ENCODE measurements at regions not wholly inside any gene's neighbourhood (a gene's known extent, or its start where the extent isn't known, plus 50 kb on each side); places are given as distances from the start of the nearest gene placed in this dataset.
A peak's percentile ranks its signal among the peaks of the same experiment; 100 is the strongest.

GRCh38 chr1:105830571-105831146 is 1225.8 kb upstream of the PRMT6 start:
- Mint-ChIP-seq H3K36me3 (ENCODE audit: insufficient read depth, unreplicated experiment) (no peaks in the 10 kb centered on the region), H3K27ac (ENCODE audit: low read depth, unreplicated experiment) (no peak overlapping the region), H3K4me1 (ENCODE audit: insufficient read depth, unreplicated experiment) (no peaks in the 10 kb centered on the region), H3K27me3 (ENCODE audit: insufficient read depth, unreplicated experiment) (no peaks in the 10 kb centered on the region), H3K9me3 (ENCODE audit: unreplicated experiment) (no peaks in the 10 kb centered on the region), H3K4me3 (ENCODE audit: unreplicated experiment) (no peak overlapping the region)
- ChIA-PET CTCF (interaction anchor here (0.8 kb wide), 1 partner anchor 30 kb away, joined by 3 read pairs; no protein-coding TSS in a partner anchor), POLR2A (interaction anchor here (0.7 kb wide), 1 partner anchor 40 kb away, joined by 4 read pairs; no protein-coding TSS in a partner anchor)
- no TSS peak for BruUV-seq (replicated peaks)
- TF ChIP-seq CTCF (IDR thresholded peaks at IDR 0.05; ENCODE audit: unreplicated experiment) = no peak
- intact Hi-C loops (cut with micrococcal nuclease) = no loop called here
- DNase-seq (ENCODE audit: unreplicated experiment) = no peak

- H3K36me3 Mint-ChIP-seq (ENCODE audit: insufficient read depth, unreplicated experiment) = no peaks in the 10 kb centered on the region
- ChIA-PET CTCF (no interaction called here), POLR2A (no interaction called here)
- no peak overlapping the region for H3K27ac Mint-ChIP-seq (ENCODE audit: low read depth, unreplicated experiment)
- no peaks in the 10 kb centered on the region for H3K4me1 Mint-ChIP-seq (ENCODE audit: insufficient read depth, unreplicated experiment)
- intact Hi-C loops (cut with micrococcal nuclease) = no loop called here
- no peaks in the 10 kb centered on the region for H3K9me3 Mint-ChIP-seq (ENCODE audit: unreplicated experiment)
- no peak for DNase-seq (ENCODE audit: unreplicated experiment)
- no TSS peak for BruUV-seq (replicated peaks)
- H3K4me3 Mint-ChIP-seq (ENCODE audit: unreplicated experiment) = no peak overlapping the region
- no peak for TF ChIP-seq CTCF (IDR thresholded peaks at IDR 0.05; ENCODE audit: unreplicated experiment)
- no peaks in the 10 kb centered on the region for H3K27me3 Mint-ChIP-seq (ENCODE audit: insufficient read depth, unreplicated experiment)
Observed at GRCh38 chr1:105838071-105838470, 1218.4 kb upstream of the PRMT6 start.

GRCh38 chr1:105865546-105865945 is 1190.9 kb upstream of the PRMT6 start:
- no peaks in the 10 kb centered on the region for H3K36me3 Mint-ChIP-seq (ENCODE audit: insufficient read depth, unreplicated experiment)
- ChIA-PET CTCF (no interaction called here), POLR2A (interaction anchor here (0.7 kb wide), 1 partner anchor 887 kb away, joined by 3 read pairs; no protein-coding TSS in a partner anchor)
- no peak overlapping the region for H3K27ac Mint-ChIP-seq (ENCODE audit: low read depth, unreplicated experiment)
- peak; percentile 58 for DNase-seq (ENCODE audit: unreplicated experiment)
- H3K9me3 Mint-ChIP-seq (ENCODE audit: unreplicated experiment) = peaks cover 8% of the 10 kb centered on the region
- H3K27me3 Mint-ChIP-seq (ENCODE audit: insufficient read depth, unreplicated experiment) = no peaks in the 10 kb centered on the region
- TF ChIP-seq CTCF (IDR thresholded peaks at IDR 0.05; ENCODE audit: unreplicated experiment) = no peak
- H3K4me3 Mint-ChIP-seq (ENCODE audit: unreplicated experiment) = no peak overlapping the region
- no TSS peak for BruUV-seq (replicated peaks)
- intact Hi-C loops (cut with micrococcal nuclease) = no loop called here
- H3K4me1 Mint-ChIP-seq (ENCODE audit: insufficient read depth, unreplicated experiment) = peaks cover 7% of the 10 kb centered on the region

GRCh38 chr1:105872817-105873216 is 1183.7 kb upstream of the PRMT6 start:
- peak; percentile 5 for DNase-seq (ENCODE audit: unreplicated experiment)
- Mint-ChIP-seq H3K9me3 (ENCODE audit: unreplicated experiment) (no peaks in the 10 kb centered on the region), H3K27me3 (ENCODE audit: insufficient read depth, unreplicated experiment) (no peaks in the 10 kb centered on the region), H3K4me3 (ENCODE audit: unreplicated experiment) (no peak overlapping the region), H3K36me3 (ENCODE audit: insufficient read depth, unreplicated experiment) (no peaks in the 10 kb centered on the region), H3K4me1 (ENCODE audit: insufficient read depth, unreplicated experiment) (no peaks in the 10 kb centered on the region), H3K27ac (ENCODE audit: low read depth, unreplicated experiment) (no peak overlapping the region)
- intact Hi-C loops (cut with micrococcal nuclease) = no loop called here
- CTCF ChIA-PET = interaction anchor here (1.2 kb wide), 1 partner anchor 395 kb away, joined by 3 read pairs; no protein-coding TSS in a partner anchor
- no TSS peak for BruUV-seq (replicated peaks)
- POLR2A ChIA-PET = no interaction called here
- TF ChIP-seq CTCF (IDR thresholded peaks at IDR 0.05; ENCODE audit: unreplicated experiment) = no peak

All from MCF 10A (cell line).